ENCODE measurements at regions not wholly inside any gene's neighbourhood (a gene's known extent, or its start where the extent isn't known, plus 50 kb on each side); places are given as distances from the start of the nearest gene placed in this dataset.

- DNase-seq: no peak
- Histone ChIP-seq H3K27me3 (replicated peaks; ENCODE audit: control insufficient read depth, insufficient read depth, low read length) (no peaks in the 10 kb centered on the region), H3K4me1 (no peaks in the 10 kb centered on the region), H3K4me3 (ENCODE audit: low read depth, low read length) (no peak overlapping the region), H3K36me3 (ENCODE audit: control insufficient read depth, insufficient read depth, low read length) (no peaks in the 10 kb centered on the region), H3K9me3 (no peaks in the 10 kb centered on the region)
- Mint-ChIP-seq H3K9me3 (ENCODE audit: unreplicated experiment) (no peaks in the 10 kb centered on the region), H3K27ac (ENCODE audit: unreplicated experiment) (no peak overlapping the region), H3K27me3 (ENCODE audit: insufficient read depth, unreplicated experiment) (peaks cover 5% of the 10 kb centered on the region), H3K4me3 (ENCODE audit: unreplicated experiment) (no peak overlapping the region), H3K4me1 (ENCODE audit: low read depth, unreplicated experiment) (no peaks in the 10 kb centered on the region), H3K36me3 (ENCODE audit: insufficient read depth, unreplicated experiment) (no peaks in the 10 kb centered on the region)
- intact Hi-C loops (cut with micrococcal nuclease; ENCODE audit: unreplicated experiment): no loop called here
- CTCF ChIA-PET: no interaction called here
- no peak for TF ChIP-seq CTCF (IDR thresholded peaks at IDR 0.05; ENCODE audit: insufficient read depth in 1 of 2, low read depth in 1 of 2, low read length in 1 of 2, severe bottlenecking in 1 of 2, unreplicated experiment in 1 of 2)
- POLR2A ChIA-PET: no interaction called here
- no TSS peak for BruUV-seq (replicated peaks)
These were observed 423.2 kb upstream of the C16orf82 start for GRCh38 chr16:26643519-26643918.

GRCh38 chr16:26644912-26645543 is 421.7 kb upstream of the C16orf82 start:
- DNase-seq: no peak
- ChIA-PET POLR2A (no interaction called here), CTCF (interaction anchor here (0.6 to 1.5 kb wide), 5 partner anchors 40 to 1368 kb away, joined by 3 to 7 read pairs (median 3); no protein-coding TSS in a partner anchor)

GRCh38 chr16:26645614-26646013 is 421.1 kb upstream of the C16orf82 start:
- peaks cover 2% of the 10 kb centered on the region for H3K27me3 Mint-ChIP-seq (ENCODE audit: insufficient read depth, unreplicated experiment)
- intact Hi-C loops (cut with micrococcal nuclease; ENCODE audit: unreplicated experiment): no loop called here
- Histone ChIP-seq H3K36me3 (ENCODE audit: control insufficient read depth, insufficient read depth, low read length) (no peaks in the 10 kb centered on the region), H3K4me1 (no peaks in the 10 kb centered on the region), H3K4me3 (ENCODE audit: low read depth, low read length) (no peak overlapping the region), H3K27me3 (replicated peaks; ENCODE audit: control insufficient read depth, insufficient read depth, low read length) (no peaks in the 10 kb centered on the region), H3K9me3 (no peaks in the 10 kb centered on the region)
- no peaks in the 10 kb centered on the region for H3K4me1 Mint-ChIP-seq (ENCODE audit: low read depth, unreplicated experiment)
- H3K4me3 Mint-ChIP-seq (ENCODE audit: unreplicated experiment): no peak overlapping the region
- peak; percentile 34 to 51 for TF ChIP-seq CTCF (IDR thresholded peaks at IDR 0.05; ENCODE audit: insufficient read depth in 1 of 2, low read depth in 1 of 2, low read length in 1 of 2, severe bottlenecking in 1 of 2, unreplicated experiment in 1 of 2)
- DNase-seq: peak in 1 of 2 experiments; percentile 50
- H3K36me3 Mint-ChIP-seq (ENCODE audit: insufficient read depth, unreplicated experiment): no peaks in the 10 kb centered on the region
- H3K9me3 Mint-ChIP-seq (ENCODE audit: unreplicated experiment): no peaks in the 10 kb centered on the region
- ChIA-PET POLR2A (no interaction called here), CTCF (interaction anchor here (0.6 to 1.5 kb wide), 5 partner anchors 40 to 1369 kb away, joined by 3 to 7 read pairs (median 3); no protein-coding TSS in a partner anchor)
- H3K27ac Mint-ChIP-seq (ENCODE audit: unreplicated experiment): no peak overlapping the region
- BruUV-seq (replicated peaks): no TSS peak

More at GRCh38 chr16:26644912-26645543, 421.7 kb upstream of the C16orf82 start:
- no peak for TF ChIP-seq CTCF (IDR thresholded peaks at IDR 0.05; ENCODE audit: insufficient read depth in 1 of 2, low read depth in 1 of 2, low read length in 1 of 2, severe bottlenecking in 1 of 2, unreplicated experiment in 1 of 2)
- H3K4me3 ChIP-seq (ENCODE audit: low read depth, low read length): no peak overlapping the region
- no peaks in the 10 kb centered on the region for H3K9me3 Mint-ChIP-seq (ENCODE audit: unreplicated experiment)
- no TSS peak for BruUV-seq (replicated peaks)
- no peaks in the 10 kb centered on the region for H3K36me3 Mint-ChIP-seq (ENCODE audit: insufficient read depth, unreplicated experiment)
- H3K27me3 ChIP-seq (replicated peaks; ENCODE audit: control insufficient read depth, insufficient read depth, low read length): no peaks in the 10 kb centered on the region
- intact Hi-C loops (cut with micrococcal nuclease; ENCODE audit: unreplicated experiment): no loop called here
- H3K4me1 Mint-ChIP-seq (ENCODE audit: low read depth, unreplicated experiment): no peaks in the 10 kb centered on the region
- no peak overlapping the region for H3K27ac Mint-ChIP-seq (ENCODE audit: unreplicated experiment)
- peaks cover 5% of the 10 kb centered on the region for H3K27me3 Mint-ChIP-seq (ENCODE audit: insufficient read depth, unreplicated experiment)
- no peaks in the 10 kb centered on the region for H3K9me3 ChIP-seq
- H3K4me1 ChIP-seq: no peaks in the 10 kb centered on the region
- H3K36me3 ChIP-seq (ENCODE audit: control insufficient read depth, insufficient read depth, low read length): no peaks in the 10 kb centered on the region
- no peak overlapping the region for H3K4me3 Mint-ChIP-seq (ENCODE audit: unreplicated experiment)
